Loucy (cell line): ENCODE measurements at regions not wholly inside any gene's neighbourhood (a gene's known extent, or its start where the extent isn't known, plus 50 kb on each side); places are given as distances from the start of the nearest gene placed in this dataset.

ENCODE experiments used
- EZH2phosphoT487 ChIP-seq: fragments of 200-600 bp; IDR thresholded peaks from 2 replicates; pipeline ENCODE4 v1.6.1; 2018; ENCODE audit warnings: antibody characterized with exemption, mild to moderate bottlenecking, moderate library complexity, borderline replicate concordance
- TF ChIP-seq, protein P1 (sequence below): fragments of 200-600 bp; sonication (generic); conservative IDR thresholded peaks from 2 replicates; pipeline ENCODE4 v1.5.1; 2014; ENCODE audit warnings: mild to moderate bottlenecking, antibody characterized with exemption, low read length

GRCh38 chr18:34448662-34449061, 223.9 kb upstream of the NOL4 start:
- TF ChIP-seq, protein P1, sequence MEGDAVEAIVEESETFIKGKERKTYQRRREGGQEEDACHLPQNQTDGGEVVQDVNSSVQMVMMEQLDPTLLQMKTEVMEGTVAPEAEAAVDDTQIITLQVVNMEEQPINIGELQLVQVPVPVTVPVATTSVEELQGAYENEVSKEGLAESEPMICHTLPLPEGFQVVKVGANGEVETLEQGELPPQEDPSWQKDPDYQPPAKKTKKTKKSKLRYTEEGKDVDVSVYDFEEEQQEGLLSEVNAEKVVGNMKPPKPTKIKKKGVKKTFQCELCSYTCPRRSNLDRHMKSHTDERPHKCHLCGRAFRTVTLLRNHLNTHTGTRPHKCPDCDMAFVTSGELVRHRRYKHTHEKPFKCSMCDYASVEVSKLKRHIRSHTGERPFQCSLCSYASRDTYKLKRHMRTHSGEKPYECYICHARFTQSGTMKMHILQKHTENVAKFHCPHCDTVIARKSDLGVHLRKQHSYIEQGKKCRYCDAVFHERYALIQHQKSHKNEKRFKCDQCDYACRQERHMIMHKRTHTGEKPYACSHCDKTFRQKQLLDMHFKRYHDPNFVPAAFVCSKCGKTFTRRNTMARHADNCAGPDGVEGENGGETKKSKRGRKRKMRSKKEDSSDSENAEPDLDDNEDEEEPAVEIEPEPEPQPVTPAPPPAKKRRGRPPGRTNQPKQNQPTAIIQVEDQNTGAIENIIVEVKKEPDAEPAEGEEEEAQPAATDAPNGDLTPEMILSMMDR, result no peak
- no peak for TF ChIP-seq EZH2phosphoT487
